ENCODE measurements at regions not wholly inside any gene's neighbourhood (a gene's known extent, or its start where the extent isn't known, plus 50 kb on each side); places are given as distances from the start of the nearest gene placed in this dataset.

DNA sequence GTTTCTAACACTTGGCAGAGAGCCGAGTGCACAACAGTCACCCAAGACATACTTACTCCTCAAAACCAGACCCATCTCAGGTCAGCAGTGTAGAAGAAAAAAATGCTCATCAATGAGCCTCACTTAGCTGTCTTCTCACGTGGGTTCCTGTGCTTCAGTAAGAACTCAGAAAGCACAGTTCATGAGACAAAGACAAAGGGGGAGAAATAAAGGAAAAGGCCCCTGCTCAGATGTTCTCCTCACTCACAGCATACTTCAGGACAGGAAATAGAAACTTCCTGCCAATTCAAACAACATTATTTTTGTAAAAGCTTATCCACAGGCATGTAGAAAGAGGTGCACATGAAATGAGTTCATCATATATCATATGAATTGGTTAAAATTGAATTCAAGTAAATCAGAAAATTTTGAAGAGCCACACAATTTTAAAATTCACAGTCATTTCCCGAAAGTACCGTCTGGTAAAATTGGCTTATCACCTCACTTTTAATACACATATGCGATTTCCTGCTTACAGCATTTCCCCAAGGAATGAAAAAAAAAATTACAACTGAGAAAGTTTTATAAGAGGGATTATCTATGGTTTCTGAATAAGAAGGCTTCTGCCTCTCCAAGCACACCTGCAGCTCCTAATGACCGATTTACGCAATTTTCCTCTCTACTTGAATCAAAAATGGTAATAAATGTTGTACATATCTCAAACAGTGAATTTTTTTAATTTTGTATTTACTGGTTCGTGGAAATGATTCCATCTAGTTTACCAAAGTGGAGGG is 328.3 kb downstream of the TMEM167A start:
- no peak overlapping the region for H3K9ac ChIP-seq (ENCODE audit: low read depth in 1 of 2, low read length in 2 of 2)
- no peaks in the 10 kb centered on the region for H3K36me3 ChIP-seq (ENCODE audit: control insufficient read depth in 4 of 4, insufficient read depth in 3 of 4, low read depth in 1 of 4, low read length in 3 of 4)
- H3K4me1 ChIP-seq (ENCODE audit: control insufficient read depth in 4 of 4, insufficient read depth in 4 of 4, low read length in 3 of 4): no peaks in the 10 kb centered on the region
- H3K27me3 ChIP-seq (ENCODE audit: control insufficient read depth in 4 of 4, insufficient read depth in 4 of 4, low read length in 3 of 4): no peaks in the 10 kb centered on the region
- WGBS: 60% methylated on average over 8 of the region's 8 CpGs
- TF ChIP-seq EGR1 (IDR thresholded peaks at IDR 0.05; ENCODE audit: low read depth in 2 of 2) (no peak), YY1 (IDR thresholded peaks at IDR 0.05) (no peak), RAD21 (IDR thresholded peaks at IDR 0.05) (no peak), SP1 (IDR thresholded peaks at IDR 0.05) (no peak), TAF1 (conservative IDR thresholded peaks at IDR 0.05) (no peak), FOXA1 (IDR thresholded peaks at IDR 0.05) (no peak), HNF4A (conservative IDR thresholded peaks at IDR 0.05) (no peak), NR2F2 (IDR thresholded peaks at IDR 0.05) (no peak), ZBTB33 (IDR thresholded peaks at IDR 0.05) (no peak), REST (IDR thresholded peaks at IDR 0.05) (no peak), JUND (IDR thresholded peaks at IDR 0.05) (no peak), HNF4G (IDR thresholded peaks at IDR 0.05) (no peak), RXRA (IDR thresholded peaks at IDR 0.05) (no peak), GABPA (IDR thresholded peaks at IDR 0.05 in 1 of 2, conservative IDR thresholded peaks at IDR 0.05 in 1 of 2) (no peak)
- TF ChIP-seq, protein P1, sequence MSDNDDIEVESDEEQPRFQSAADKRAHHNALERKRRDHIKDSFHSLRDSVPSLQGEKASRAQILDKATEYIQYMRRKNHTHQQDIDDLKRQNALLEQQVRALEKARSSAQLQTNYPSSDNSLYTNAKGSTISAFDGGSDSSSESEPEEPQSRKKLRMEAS (IDR thresholded peaks at IDR 0.05): no peak
- H3K27ac ChIP-seq (ENCODE audit: low read depth in 1 of 2, low read length in 2 of 2): no peak overlapping the region
- no peak for DNase-seq (ENCODE audit: low spot score)
- H3K9me3 ChIP-seq (ENCODE audit: control insufficient read depth in 4 of 4, low read length in 3 of 4): peaks cover 0 to 3% (median under 1%) of the 10 kb centered on the region in 4 donors
- H3K4me3 ChIP-seq (ENCODE audit: low read depth in 1 of 3, low read length in 3 of 3): no peak overlapping the region

GRCh38 chr5:82747986-82748385 is 329.2 kb downstream of the TMEM167A start:
- no peaks in the 10 kb centered on the region for H3K4me1 ChIP-seq (ENCODE audit: control insufficient read depth in 4 of 4, insufficient read depth in 4 of 4, low read length in 3 of 4)
- DNase-seq (ENCODE audit: low spot score): no peak
- H3K4me3 ChIP-seq (ENCODE audit: low read depth in 1 of 3, low read length in 3 of 3): no peak overlapping the region
- no peak overlapping the region for H3K27ac ChIP-seq (ENCODE audit: low read depth in 1 of 2, low read length in 2 of 2)
- no peaks in the 10 kb centered on the region for H3K27me3 ChIP-seq (ENCODE audit: control insufficient read depth in 4 of 4, insufficient read depth in 4 of 4, low read length in 3 of 4)
- no peak overlapping the region for H3K9ac ChIP-seq (ENCODE audit: low read depth in 1 of 2, low read length in 2 of 2)
- WGBS: 88% methylated on average over 2 of the region's 2 CpGs
- no peaks in the 10 kb centered on the region for H3K36me3 ChIP-seq (ENCODE audit: control insufficient read depth in 4 of 4, insufficient read depth in 3 of 4, low read depth in 1 of 4, low read length in 3 of 4)
- H3K9me3 ChIP-seq (ENCODE audit: control insufficient read depth in 4 of 4, low read length in 3 of 4): peaks cover 0 to 3% (median under 1%) of the 10 kb centered on the region in 4 donors
- TF ChIP-seq REST (IDR thresholded peaks at IDR 0.05) (no peak), RXRA (IDR thresholded peaks at IDR 0.05) (no peak), ATF3 (IDR thresholded peaks at IDR 0.05) (no peak), YY1 (IDR thresholded peaks at IDR 0.05) (no peak), HNF4A (conservative IDR thresholded peaks at IDR 0.05) (no peak), JUND (IDR thresholded peaks at IDR 0.05) (no peak), HNF4G (IDR thresholded peaks at IDR 0.05) (no peak), ZBTB33 (IDR thresholded peaks at IDR 0.05) (no peak), EGR1 (IDR thresholded peaks at IDR 0.05; ENCODE audit: low read depth in 2 of 2) (no peak), TAF1 (conservative IDR thresholded peaks at IDR 0.05) (no peak), GABPA (IDR thresholded peaks at IDR 0.05 in 1 of 2, conservative IDR thresholded peaks at IDR 0.05 in 1 of 2) (no peak), RAD21 (IDR thresholded peaks at IDR 0.05) (no peak), NR2F2 (IDR thresholded peaks at IDR 0.05) (no peak), FOXA1 (IDR thresholded peaks at IDR 0.05) (no peak), SP1 (IDR thresholded peaks at IDR 0.05) (no peak)
- TF ChIP-seq, protein P1 (IDR thresholded peaks at IDR 0.05): no peak
